Smooth muscle cell (in vitro differentiated cells): ENCODE measurements at regions not wholly inside any gene's neighbourhood (a gene's known extent, or its start where the extent isn't known, plus 50 kb on each side); places are given as distances from the start of the nearest gene placed in this dataset.

Experiments used
- DNase-seq: peaks from one replicate; lab custom pipeline; 2025; ENCODE audit not compliant: unreplicated experiment; lab: John Stamatoyannopoulos, UW
- H2AFZ ChIP-seq: fragments of 200-600 bp; sonication (generic); 2 replicates; pipeline ENCODE4 v1.6.0; 2016; ENCODE audit warnings: antibody characterized with exemption, low read depth, mild to moderate bottlenecking
- H3F3A ChIP-seq: fragments of 200-600 bp; sonication (generic); 2 replicates; pipeline ENCODE4 v1.6.0; 2017; ENCODE audit warnings: antibody characterized with exemption, low read depth
- H3K27ac ChIP-seq: fragments of 200-600 bp; sonication (generic); 2 replicates; pipeline ENCODE4 v1.5.1; 2016; ENCODE audit warnings: low read depth, mild to moderate bottlenecking
- H3K27me3 ChIP-seq: fragments of 200-600 bp; sonication (generic); 2 replicates; pipeline ENCODE4 v1.6.1; 2016; ENCODE audit warnings: low read depth, mild to moderate bottlenecking
- H3K36me3 ChIP-seq: fragments of 200-600 bp; sonication (generic); 2 replicates; pipeline ENCODE4 v1.5.1; 2016; ENCODE audit warnings: low read depth
- H3K4me1 ChIP-seq: fragments of 200-600 bp; sonication (generic); 2 replicates; pipeline ENCODE4 v1.5.1; 2016; ENCODE audit warnings: low read depth
- H3K4me2 ChIP-seq: fragments of 200-600 bp; sonication (generic); 2 replicates; pipeline ENCODE4 v1.6.0; 2016; ENCODE audit warnings: mild to moderate bottlenecking
- H3K4me3 ChIP-seq: fragments of 200-600 bp; sonication (generic); 2 replicates; pipeline ENCODE4 v1.5.1; 2016; ENCODE audit warnings: mild to moderate bottlenecking
- H3K79me2 ChIP-seq: fragments of 200-600 bp; sonication (generic); 2 replicates; pipeline ENCODE4 v1.6.0; 2016; ENCODE audit warnings: low read depth, mild to moderate bottlenecking
- H3K9ac ChIP-seq: fragments of 200-600 bp; sonication (generic); 2 replicates; pipeline ENCODE4 v1.6.0; 2016; ENCODE audit warnings: low read depth
- H3K9me3 ChIP-seq: fragments of 200-600 bp; sonication (generic); replicated peaks from 2 replicates; pipeline ENCODE4 v1.5.1; 2016; ENCODE audit warnings: low read depth
- H4K20me1 ChIP-seq: fragments of 200-600 bp; sonication (generic); 2 replicates; pipeline ENCODE4 v1.6.0; 2016; ENCODE audit warnings: low read depth
- WGBS: methylation state at CpG from one replicate; pipeline ENCODE4 v1.1.7; 2016; ENCODE audit warnings: low lambda C conversion rate; 5-methylcytosine and 5-hydroxymethylcytosine counted together
- TF ChIP-seq, protein P1 (sequence below): fragments of 200-600 bp; sonication (generic); IDR thresholded peaks from 2 replicates; pipeline ENCODE4 v1.5.1; 2017; ENCODE audit warnings: borderline replicate concordance, mild to moderate bottlenecking, antibody characterized with exemption; ENCODE audit not compliant: insufficient read depth, poor library complexity, severe bottlenecking

DNA sequence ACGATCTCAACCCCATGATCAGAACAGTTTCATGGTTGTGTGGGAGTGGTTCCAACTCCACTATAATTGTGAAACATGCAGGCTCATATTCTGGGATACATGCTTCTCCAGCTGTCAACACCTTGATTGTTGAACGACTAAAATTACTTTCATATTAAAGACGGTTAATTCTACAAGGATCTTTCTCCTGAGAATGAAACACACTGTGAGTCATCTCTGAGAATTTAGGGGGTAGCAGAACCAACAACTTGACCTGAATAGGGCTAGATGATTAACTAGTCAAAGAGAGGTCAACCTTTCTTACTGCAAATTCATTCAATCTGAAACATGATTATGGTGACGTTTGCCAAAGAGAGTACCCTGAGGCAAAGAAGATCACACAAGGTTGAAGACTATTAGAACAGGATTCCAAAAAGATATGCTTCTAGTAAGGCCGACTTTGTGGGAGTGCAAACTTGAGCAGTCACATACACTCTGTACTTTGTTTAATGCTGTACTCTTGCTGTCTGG lies 175.2 kb upstream of the CITED2 start:
- no peaks in the 10 kb centered on the region for H3K36me3 ChIP-seq
- DNase-seq, result no peak
- no peaks in the 10 kb centered on the region for H3K9me3 ChIP-seq
- 91% methylated on average over 5 of the region's 5 CpGs for WGBS
- H3K27me3 ChIP-seq, result no peaks in the 10 kb centered on the region
- H3F3A ChIP-seq, result peaks cover 3% of the 10 kb centered on the region
- no peaks in the 10 kb centered on the region for H4K20me1 ChIP-seq
- no peak overlapping the region for H2AFZ ChIP-seq
- no peaks in the 10 kb centered on the region for H3K79me2 ChIP-seq
- TF ChIP-seq, protein P1, sequence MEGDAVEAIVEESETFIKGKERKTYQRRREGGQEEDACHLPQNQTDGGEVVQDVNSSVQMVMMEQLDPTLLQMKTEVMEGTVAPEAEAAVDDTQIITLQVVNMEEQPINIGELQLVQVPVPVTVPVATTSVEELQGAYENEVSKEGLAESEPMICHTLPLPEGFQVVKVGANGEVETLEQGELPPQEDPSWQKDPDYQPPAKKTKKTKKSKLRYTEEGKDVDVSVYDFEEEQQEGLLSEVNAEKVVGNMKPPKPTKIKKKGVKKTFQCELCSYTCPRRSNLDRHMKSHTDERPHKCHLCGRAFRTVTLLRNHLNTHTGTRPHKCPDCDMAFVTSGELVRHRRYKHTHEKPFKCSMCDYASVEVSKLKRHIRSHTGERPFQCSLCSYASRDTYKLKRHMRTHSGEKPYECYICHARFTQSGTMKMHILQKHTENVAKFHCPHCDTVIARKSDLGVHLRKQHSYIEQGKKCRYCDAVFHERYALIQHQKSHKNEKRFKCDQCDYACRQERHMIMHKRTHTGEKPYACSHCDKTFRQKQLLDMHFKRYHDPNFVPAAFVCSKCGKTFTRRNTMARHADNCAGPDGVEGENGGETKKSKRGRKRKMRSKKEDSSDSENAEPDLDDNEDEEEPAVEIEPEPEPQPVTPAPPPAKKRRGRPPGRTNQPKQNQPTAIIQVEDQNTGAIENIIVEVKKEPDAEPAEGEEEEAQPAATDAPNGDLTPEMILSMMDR, result no peak
- H3K4me2 ChIP-seq, result no peak overlapping the region
- no peak overlapping the region for H3K9ac ChIP-seq
- no peak overlapping the region for H3K4me3 ChIP-seq
- H3K4me1 ChIP-seq, result peaks cover 30% of the 10 kb centered on the region
- no peak overlapping the region for H3K27ac ChIP-seq

DNA sequence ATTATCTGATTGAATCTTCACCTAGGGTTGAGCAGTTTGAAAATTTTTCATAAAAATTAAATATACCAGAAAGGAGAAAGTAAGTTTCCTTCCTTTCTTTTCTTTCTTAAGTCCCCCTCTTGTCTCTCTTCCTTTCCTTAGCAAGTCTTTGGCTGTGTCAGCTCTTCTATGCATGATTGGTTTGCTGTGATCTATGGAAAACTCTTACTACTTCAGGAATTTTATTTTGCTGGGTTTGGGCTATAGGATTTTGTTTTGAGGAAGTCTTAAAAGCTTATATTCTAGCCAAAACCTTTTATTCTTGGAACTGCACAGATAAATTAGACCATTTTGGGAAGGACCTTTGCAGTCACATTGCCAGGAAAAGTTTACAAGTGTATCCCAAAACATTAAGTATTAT lies 173.4 kb upstream of the CITED2 start:
- TF ChIP-seq, protein P1, result no peak
- H3K27ac ChIP-seq, result no peak overlapping the region
- H3K9ac ChIP-seq, result no peak overlapping the region
- peak overlapping the region; percentile 23 for H2AFZ ChIP-seq
- no peak overlapping the region for H3K4me2 ChIP-seq
- no peaks in the 10 kb centered on the region for H3K9me3 ChIP-seq
- no peaks in the 10 kb centered on the region for H3K79me2 ChIP-seq
- no peak for DNase-seq
- H3K27me3 ChIP-seq, result no peaks in the 10 kb centered on the region
- peaks cover 30% of the 10 kb centered on the region for H3K4me1 ChIP-seq
- H4K20me1 ChIP-seq, result no peaks in the 10 kb centered on the region
- peaks cover 3% of the 10 kb centered on the region for H3F3A ChIP-seq
- no peaks in the 10 kb centered on the region for H3K36me3 ChIP-seq
- H3K4me3 ChIP-seq, result no peak overlapping the region

DNA sequence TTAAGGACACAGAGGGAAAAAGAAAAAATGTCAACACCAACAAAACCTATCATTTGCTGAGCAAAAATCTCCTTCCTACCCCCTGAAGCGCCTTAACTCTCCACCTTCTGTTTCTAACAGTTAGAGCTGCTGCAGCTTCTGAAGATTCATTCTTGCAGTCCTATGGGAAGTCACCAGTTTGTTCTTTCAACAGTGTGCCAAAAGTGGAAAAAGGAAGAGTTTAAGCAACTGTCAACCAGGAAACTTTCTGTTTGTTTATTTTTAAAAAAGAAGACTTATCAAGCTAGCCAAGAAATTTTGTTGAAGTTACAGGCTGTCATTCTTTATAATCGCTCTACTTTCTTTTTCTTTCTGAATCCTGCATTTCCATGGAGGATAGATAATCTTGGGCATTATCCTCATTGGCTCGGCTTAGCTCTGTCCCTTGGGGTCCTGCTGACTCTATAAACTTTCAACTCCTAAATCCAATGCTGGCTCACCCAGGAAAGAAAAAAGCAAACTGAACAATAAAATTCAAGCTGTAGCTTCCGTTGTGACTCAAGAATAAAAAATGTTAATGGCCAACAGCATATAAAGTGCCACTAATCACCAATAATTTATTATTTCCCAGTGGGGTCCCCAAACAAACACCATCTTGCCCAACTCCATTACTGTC lies 172.8 kb upstream of the CITED2 start:
- Histone ChIP-seq H3K9me3 (no peaks in the 10 kb centered on the region), H4K20me1 (no peaks in the 10 kb centered on the region), H3K4me2 (no peak overlapping the region), H3K79me2 (no peaks in the 10 kb centered on the region), H3K4me3 (no peak overlapping the region), H3K4me1 (peaks cover 30% of the 10 kb centered on the region), H3K27me3 (no peaks in the 10 kb centered on the region), H3K9ac (no peak overlapping the region), H3K36me3 (no peaks in the 10 kb centered on the region), H3F3A (peaks cover 3% of the 10 kb centered on the region), H2AFZ (peak overlapping the region; percentile 23), H3K27ac (no peak overlapping the region)
- no peak for DNase-seq
- TF ChIP-seq, protein P1, result no peak
- WGBS, result 69% methylated on average over 4 of the region's 4 CpGs

DNA sequence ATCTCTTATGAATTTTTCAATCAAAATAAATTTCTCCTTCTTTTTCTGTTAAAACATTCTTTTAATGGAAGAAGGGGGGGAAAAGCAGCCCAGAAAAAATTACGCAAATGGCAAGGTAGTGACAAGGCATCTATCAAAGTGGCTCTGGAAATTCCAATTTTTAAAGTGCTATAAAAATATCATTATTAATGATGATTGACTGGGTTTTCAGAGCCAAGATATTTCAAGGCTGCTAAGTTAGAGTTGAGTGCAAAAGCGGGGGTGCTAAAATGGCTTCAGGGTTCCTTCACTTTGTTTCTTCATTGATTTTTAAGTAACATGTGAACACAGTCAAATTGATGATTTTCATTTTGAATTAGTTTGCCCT lies 171.6 kb upstream of the CITED2 start:
- Histone ChIP-seq H3K4me2 (no peak overlapping the region), H3K9me3 (no peaks in the 10 kb centered on the region), H3K4me3 (no peak overlapping the region), H3F3A (peaks cover 3% of the 10 kb centered on the region), H3K36me3 (no peaks in the 10 kb centered on the region), H3K9ac (no peak overlapping the region), H3K27me3 (no peaks in the 10 kb centered on the region), H4K20me1 (no peaks in the 10 kb centered on the region), H3K27ac (no peak overlapping the region), H2AFZ (peak overlapping the region; percentile 85), H3K79me2 (no peaks in the 10 kb centered on the region), H3K4me1 (peaks cover 33% of the 10 kb centered on the region)
- TF ChIP-seq, protein P1, result no peak
- WGBS, result 96% methylated on average over 2 of the region's 2 CpGs
- no peak for DNase-seq
